Natural killer cell (primary cell): ENCODE measurements at regions not wholly inside any gene's neighbourhood (a gene's known extent, or its start where the extent isn't known, plus 50 kb on each side); places are given as distances from the start of the nearest gene placed in this dataset.

ENCODE experiments used
- ATAC-seq, 3 donors: fragments of 150-1000 bp in 2 of 3; fragments of 200-7000 bp in 1 of 3; cut with Tn5 transposase; 1 replicate in 1 of 3; 2 replicates in 2 of 3; pipeline ENCODE4 v1.10.0; 2021; ENCODE audit warnings: mild to moderate bottlenecking in 2 of 3, moderate library complexity in 2 of 3
- DNase-seq, 2 donors: peaks; one replicate each; pipeline versions ENCODE4 v3.0.0 to v3.0.0-alpha.2; 2013 to 2021; ENCODE audit warnings: mixed read lengths in 1 of 2
- H3K27ac ChIP-seq: one replicate; pipeline ENCODE4 v1.5.1; 2013; ENCODE audit warnings: mild to moderate bottlenecking, low read length
- H3K27me3 ChIP-seq: one replicate; pipeline ENCODE4 v1.6.1; 2013; ENCODE audit warnings: low read length; ENCODE audit not compliant: control insufficient read depth, insufficient read depth
- H3K36me3 ChIP-seq: one replicate; pipeline ENCODE4 v1.6.1; 2013; ENCODE audit warnings: low read length; ENCODE audit not compliant: control insufficient read depth, insufficient read depth
- H3K4me1 ChIP-seq: one replicate; pipeline ENCODE4 v1.6.1; 2013; ENCODE audit warnings: low read length; ENCODE audit not compliant: control insufficient read depth, insufficient read depth
- H3K4me3 ChIP-seq: one replicate; pipeline ENCODE4 v1.5.1; 2013; ENCODE audit warnings: low read length
- H3K9me3 ChIP-seq: one replicate; pipeline ENCODE4 v1.6.1; 2013; ENCODE audit warnings: low read length; ENCODE audit not compliant: control insufficient read depth, insufficient read depth
- H3K27ac Mint-ChIP-seq, 2 donors: one replicate each; pipeline ENCODE4 v1.8.0; 2022; ENCODE audit warnings: mild to moderate bottlenecking in 2 of 2, mixed read lengths in 2 of 2, moderate library complexity in 1 of 2
- H3K27me3 Mint-ChIP-seq, 2 donors: one replicate each; pipeline ENCODE4 v1.8.0; 2022; ENCODE audit warnings: low read depth in 2 of 2, mixed read lengths in 2 of 2
- H3K36me3 Mint-ChIP-seq: one replicate; pipeline ENCODE4 v1.8.0; 2022; ENCODE audit warnings: mixed read lengths
- H3K4me1 Mint-ChIP-seq, 2 donors: one replicate each; pipeline ENCODE4 v1.8.0; 2022; ENCODE audit warnings: mixed read lengths in 2 of 2
- H3K4me3 Mint-ChIP-seq: one replicate; pipeline ENCODE4 v1.8.0; 2022; ENCODE audit warnings: mild to moderate bottlenecking, moderate library complexity, mixed read lengths
- H3K9me3 Mint-ChIP-seq, 2 donors: one replicate each; pipeline ENCODE4 v1.8.0; 2022; ENCODE audit warnings: mixed read lengths in 2 of 2
- WGBS: methylation state at CpG from one replicate; pipeline ENCODE4 v1.1.7; 2013; ENCODE audit warnings: missing lambda C conversion rate; ENCODE audit not compliant: insufficient coverage; 5-methylcytosine and 5-hydroxymethylcytosine counted together
- intact Hi-C: fragments of 100-400 bp; cut with micrococcal nuclease; formaldehyde crosslinking; loops from one replicate; pipeline ENCODE4 v1.14.2; 2022
- TF ChIP-seq, protein P1 (sequence below): fragments of 200-600 bp; IDR thresholded peaks from one replicate; pipeline ENCODE4 v1.8.0; 2022; ENCODE audit warnings: antibody characterized with exemption

- no peak for DNase-seq
- Mint-ChIP-seq H3K4me1 (no peaks in the 10 kb centered on the region), H3K27me3 (no peaks in the 10 kb centered on the region), H3K36me3 (peaks cover 7% of the 10 kb centered on the region), H3K4me3 (no peak overlapping the region), H3K27ac (no peak overlapping the region), H3K9me3 (peaks cover 27 to 42% of the 10 kb centered on the region in 2 donors)
- no peak overlapping the region for H3K4me3 ChIP-seq
- no peaks in the 10 kb centered on the region for H3K9me3 ChIP-seq
- no peaks in the 10 kb centered on the region for H3K36me3 ChIP-seq
- no peaks in the 10 kb centered on the region for H3K27me3 ChIP-seq
- TF ChIP-seq, protein P1, sequence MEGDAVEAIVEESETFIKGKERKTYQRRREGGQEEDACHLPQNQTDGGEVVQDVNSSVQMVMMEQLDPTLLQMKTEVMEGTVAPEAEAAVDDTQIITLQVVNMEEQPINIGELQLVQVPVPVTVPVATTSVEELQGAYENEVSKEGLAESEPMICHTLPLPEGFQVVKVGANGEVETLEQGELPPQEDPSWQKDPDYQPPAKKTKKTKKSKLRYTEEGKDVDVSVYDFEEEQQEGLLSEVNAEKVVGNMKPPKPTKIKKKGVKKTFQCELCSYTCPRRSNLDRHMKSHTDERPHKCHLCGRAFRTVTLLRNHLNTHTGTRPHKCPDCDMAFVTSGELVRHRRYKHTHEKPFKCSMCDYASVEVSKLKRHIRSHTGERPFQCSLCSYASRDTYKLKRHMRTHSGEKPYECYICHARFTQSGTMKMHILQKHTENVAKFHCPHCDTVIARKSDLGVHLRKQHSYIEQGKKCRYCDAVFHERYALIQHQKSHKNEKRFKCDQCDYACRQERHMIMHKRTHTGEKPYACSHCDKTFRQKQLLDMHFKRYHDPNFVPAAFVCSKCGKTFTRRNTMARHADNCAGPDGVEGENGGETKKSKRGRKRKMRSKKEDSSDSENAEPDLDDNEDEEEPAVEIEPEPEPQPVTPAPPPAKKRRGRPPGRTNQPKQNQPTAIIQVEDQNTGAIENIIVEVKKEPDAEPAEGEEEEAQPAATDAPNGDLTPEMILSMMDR: no peak
- 84% methylated on average over 3 of the region's 4 CpGs for WGBS
- no peak for ATAC-seq
- H3K4me1 ChIP-seq: no peaks in the 10 kb centered on the region
- no peak overlapping the region for H3K27ac ChIP-seq
- intact Hi-C loops: no loop called here
Measured at GRCh38 chr3:145116769-145117168, 1044.2 kb downstream of the PLOD2 start.

DNA sequence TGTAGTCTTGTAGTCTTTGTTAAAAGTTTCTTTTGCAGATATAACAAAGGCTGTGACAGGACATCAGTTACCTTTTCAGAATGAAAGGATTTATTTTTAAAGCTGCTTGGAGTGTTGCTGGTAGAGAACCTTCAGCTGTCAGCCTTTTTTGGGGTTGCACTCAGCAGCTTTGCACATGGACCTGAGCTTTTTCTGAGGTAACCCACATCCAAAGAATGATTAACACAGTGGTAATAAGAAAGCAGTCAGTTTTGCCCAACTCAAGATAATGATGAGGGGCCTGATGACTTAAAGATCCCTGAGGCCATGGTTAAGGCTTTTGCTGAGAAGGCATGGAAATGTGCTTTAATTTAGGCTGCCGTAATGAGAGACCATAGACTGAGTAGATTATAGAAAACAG, 1042.7 kb downstream of the PLOD2 start:
- ATAC-seq (no peak), DNase-seq (no peak)
- Histone ChIP-seq H3K36me3 (no peaks in the 10 kb centered on the region), H3K27ac (no peak overlapping the region), H3K27me3 (no peaks in the 10 kb centered on the region), H3K4me3 (no peak overlapping the region), H3K9me3 (no peaks in the 10 kb centered on the region), H3K4me1 (no peaks in the 10 kb centered on the region)
- TF ChIP-seq, protein P1: no peak
- intact Hi-C loops: no loop called here
- H3K4me3 Mint-ChIP-seq: no peak overlapping the region
- no peaks in the 10 kb centered on the region for H3K27me3 Mint-ChIP-seq
- peaks cover 26 to 37% of the 10 kb centered on the region in 2 donors for H3K9me3 Mint-ChIP-seq
- H3K36me3 Mint-ChIP-seq: peaks cover 7% of the 10 kb centered on the region
- WGBS: 69% methylated on average over 1 of the region's 1 CpG
- H3K4me1 Mint-ChIP-seq: no peaks in the 10 kb centered on the region
- no peak overlapping the region for H3K27ac Mint-ChIP-seq

GRCh38 chr3:145124900-145125678, 1035.9 kb downstream of the PLOD2 start:
- H3K27me3 Mint-ChIP-seq: no peaks in the 10 kb centered on the region
- Histone ChIP-seq H3K4me3 (no peak overlapping the region), H3K4me1 (no peaks in the 10 kb centered on the region), H3K27ac (no peak overlapping the region), H3K36me3 (no peaks in the 10 kb centered on the region), H3K27me3 (no peaks in the 10 kb centered on the region), H3K9me3 (no peaks in the 10 kb centered on the region)
- no peaks in the 10 kb centered on the region for H3K4me1 Mint-ChIP-seq
- H3K9me3 Mint-ChIP-seq: peaks cover 10 to 15% of the 10 kb centered on the region in 2 donors
- TF ChIP-seq, protein P1: no peak
- no peaks in the 10 kb centered on the region for H3K36me3 Mint-ChIP-seq
- DNase-seq (no peak), ATAC-seq (no peak)
- 88% methylated on average over 4 of the region's 4 CpGs for WGBS
- H3K27ac Mint-ChIP-seq: no peak overlapping the region
- H3K4me3 Mint-ChIP-seq: no peak overlapping the region
- intact Hi-C loops: no loop called here

- no peaks in the 10 kb centered on the region for H3K4me1 ChIP-seq
- Mint-ChIP-seq H3K27me3 (no peaks in the 10 kb centered on the region), H3K36me3 (no peaks in the 10 kb centered on the region), H3K27ac (no peak overlapping the region), H3K9me3 (peaks cover 2 to 3% of the 10 kb centered on the region in 2 donors), H3K4me3 (no peak overlapping the region), H3K4me1 (no peaks in the 10 kb centered on the region)
- TF ChIP-seq, protein P1: no peak
- H3K27me3 ChIP-seq: no peaks in the 10 kb centered on the region
- ATAC-seq (no peak), DNase-seq (no peak)
- no peak overlapping the region for H3K4me3 ChIP-seq
- H3K9me3 ChIP-seq: no peaks in the 10 kb centered on the region
- WGBS: no CpG with 5 or more reads among the region's 2 CpGs
- H3K27ac ChIP-seq: no peak overlapping the region
- intact Hi-C loops: no loop called here
- no peaks in the 10 kb centered on the region for H3K36me3 ChIP-seq
Measured at GRCh38 chr3:145133281-145133680, 1027.7 kb downstream of the PLOD2 start.
